Body of pancreas (tissue), 4 donors: ENCODE measurements at regions not wholly inside any gene's neighbourhood (a gene's known extent, or its start where the extent isn't known, plus 50 kb on each side); places are given as distances from the start of the nearest gene placed in this dataset.

Experiments used
- ATAC-seq: fragments of 150-250 bp; one replicate; pipeline ENCODE4 v1.9.1; 2016
- DNase-seq, 4 donors: peaks; one replicate each; pipeline ENCODE4 v3.0.0-alpha.2; 2019
- H3K27ac ChIP-seq, 4 donors: fragments of 200-600 bp; sonication (generic); 1 replicate in 3 of 4; 2 replicates in 1 of 4; pipeline versions ENCODE4 v1.5.1 to v1.6.1; 2016 to 2019; ENCODE audit warnings: mild to moderate bottlenecking in 1 of 4, mixed read lengths in 1 of 4, moderate library complexity in 1 of 4
- H3K27me3 ChIP-seq, 2 donors: fragments of 200-600 bp; sonication (generic); one replicate each; pipeline ENCODE4 v1.6.0; 2016; ENCODE audit warnings: mild to moderate bottlenecking in 1 of 2
- H3K36me3 ChIP-seq, 2 donors: fragments of 200-600 bp; sonication (generic); replicated peaks in 1 of 2; 2 replicates each; pipeline ENCODE4 v1.5.1; 2016; ENCODE audit warnings: low read depth in 2 of 2; ENCODE audit not compliant: insufficient read depth in 1 of 2
- H3K4me1 ChIP-seq: fragments of 200-600 bp; sonication (generic); one replicate; pipeline ENCODE4 v1.6.0; 2016
- H3K4me3 ChIP-seq, 2 donors: fragments of 200-600 bp; sonication (generic); 1 replicate in 1 of 2; 2 replicates in 1 of 2; pipeline ENCODE4 v1.5.1; 2016 to 2019
- H3K9me3 ChIP-seq, 3 donors: fragments of 200-600 bp; sonication (generic); 1 replicate in 2 of 3; 2 replicates in 1 of 3; pipeline ENCODE4 v1.5.1; 2016
- CTCF ChIP-seq, 7 experiments: fragments of 450-650 bp in 4 of 7; fragments of 200-600 bp in 3 of 7; sonication (generic) in 3 of 7; IDR thresholded peaks; one replicate each; pipeline ENCODE4 v1.5.1; 2016 to 2019; ENCODE audit warnings: antibody characterized with exemption in 7 of 7
- POLR2A ChIP-seq, 3 donors: fragments of 450-650 bp; IDR thresholded peaks; one replicate each; pipeline ENCODE4 v1.6.1; 2016; ENCODE audit warnings: antibody characterized with exemption in 3 of 3, mild to moderate bottlenecking in 2 of 3
- WGBS, 2 donors: methylation state at CpG; one replicate each; pipeline ENCODE4 v1.1.5; 2017; 5-methylcytosine and 5-hydroxymethylcytosine counted together
- intact Hi-C: fragments of 100-400 bp; cut with DNase I; formaldehyde crosslinking; loops from one replicate; pipeline ENCODE4 v1.15.1; 2023

- TF ChIP-seq CTCF (IDR thresholded peaks at IDR 0.05) (no peak), POLR2A (IDR thresholded peaks at IDR 0.05) (no peak)
- no peaks in the 10 kb centered on the region for H3K4me1 ChIP-seq
- no peaks in the 10 kb centered on the region for H3K36me3 ChIP-seq
- H3K4me3 ChIP-seq: no peak overlapping the region
- H3K9me3 ChIP-seq: no peaks in the 10 kb centered on the region
- no peak overlapping the region for H3K27ac ChIP-seq
- 77 to 79% methylated on average over 3 of the region's 3 CpGs for WGBS, 2 donors
- intact Hi-C loops: no loop called here
- H3K27me3 ChIP-seq: no peaks in the 10 kb centered on the region
- DNase-seq (no peak), ATAC-seq (no peak)
These were observed 130.1 kb upstream of the EGR2 start for GRCh38 chr10:62946278-62946677.

- Histone ChIP-seq H3K4me3 (no peak overlapping the region), H3K4me1 (no peaks in the 10 kb centered on the region), H3K9me3 (no peaks in the 10 kb centered on the region), H3K36me3 (no peaks in the 10 kb centered on the region), H3K27ac (no peak overlapping the region), H3K27me3 (no peaks in the 10 kb centered on the region)
- ATAC-seq (no peak), DNase-seq (no peak)
- intact Hi-C loops: no loop called here
- WGBS, 2 donors: 74 to 87% methylated on average over 2 of the region's 2 CpGs
- TF ChIP-seq POLR2A (IDR thresholded peaks at IDR 0.05) (no peak), CTCF (IDR thresholded peaks at IDR 0.05) (no peak)
These were observed 123.5 kb upstream of the EGR2 start for GRCh38 chr10:62939698-62940097.

GRCh38 chr10:62938672-62939071 is 122.5 kb upstream of the EGR2 start:
- H3K27me3 ChIP-seq: no peaks in the 10 kb centered on the region
- TF ChIP-seq CTCF (IDR thresholded peaks at IDR 0.05) (no peak), POLR2A (IDR thresholded peaks at IDR 0.05) (no peak)
- WGBS, 2 donors: 61 to 84% methylated on average over 5 of the region's 5 CpGs
- ATAC-seq (no peak), DNase-seq (no peak)
- H3K9me3 ChIP-seq: no peaks in the 10 kb centered on the region
- intact Hi-C loops: no loop called here
- no peaks in the 10 kb centered on the region for H3K4me1 ChIP-seq
- H3K27ac ChIP-seq: no peak overlapping the region
- no peak overlapping the region for H3K4me3 ChIP-seq
- H3K36me3 ChIP-seq: no peaks in the 10 kb centered on the region

GRCh38 chr10:62937674-62938073 is 121.5 kb upstream of the EGR2 start:
- Histone ChIP-seq H3K36me3 (no peaks in the 10 kb centered on the region), H3K4me1 (no peaks in the 10 kb centered on the region), H3K27ac (no peak overlapping the region), H3K4me3 (no peak overlapping the region), H3K9me3 (no peaks in the 10 kb centered on the region), H3K27me3 (no peaks in the 10 kb centered on the region)
- no peak for DNase-seq
- ATAC-seq: no peak
- TF ChIP-seq CTCF (IDR thresholded peaks at IDR 0.05): no peak
- TF ChIP-seq POLR2A (IDR thresholded peaks at IDR 0.05): no peak
- intact Hi-C loops: no loop called here
- WGBS, 2 donors: 61 to 68% methylated on average over 6 of the region's 6 CpGs

- WGBS, 2 donors: 33 to 41% methylated on average over 2 of the region's 2 CpGs
- Histone ChIP-seq H3K36me3 (no peaks in the 10 kb centered on the region), H3K4me3 (no peak overlapping the region), H3K27me3 (no peaks in the 10 kb centered on the region), H3K27ac (no peak overlapping the region), H3K9me3 (no peaks in the 10 kb centered on the region), H3K4me1 (no peaks in the 10 kb centered on the region)
- DNase-seq (no peak), ATAC-seq (no peak)
- intact Hi-C loops: no loop called here
- TF ChIP-seq POLR2A (IDR thresholded peaks at IDR 0.05) (no peak), CTCF (IDR thresholded peaks at IDR 0.05) (no peak)
These were observed 118.9 kb upstream of the EGR2 start for GRCh38 chr10:62935022-62935421.
